Breast epithelium (tissue), 4 donors: ENCODE measurements at regions not wholly inside any gene's neighbourhood (a gene's known extent, or its start where the extent isn't known, plus 50 kb on each side); places are given as distances from the start of the nearest gene placed in this dataset.

Source experiments
- DNase-seq, 2 donors: peaks; one replicate each; pipeline ENCODE4 v3.0.0-alpha.2; 2019; ENCODE audit warnings: low spot score in 2 of 2
- H3K27ac ChIP-seq, 2 donors: fragments of 200-600 bp; sonication (generic) in 1 of 2; one replicate each; pipeline ENCODE4 v1.5.1; 2016 to 2019; ENCODE audit warnings: mild to moderate bottlenecking in 1 of 2
- H3K27me3 ChIP-seq, 2 donors: fragments of 200-600 bp; sonication (generic) in 1 of 2; one replicate each; pipeline versions ENCODE4 v1.5.1 to v1.6.0; 2017 to 2019; ENCODE audit warnings: control low read depth in 1 of 2, mild to moderate bottlenecking in 1 of 2
- H3K36me3 ChIP-seq: fragments of 200-600 bp; one replicate; pipeline ENCODE4 v1.5.1; 2019
- H3K4me1 ChIP-seq, 2 donors: fragments of 200-600 bp; sonication (generic); one replicate each; pipeline ENCODE4 v1.5.1; 2016 to 2019; ENCODE audit warnings: control low read depth in 1 of 2
- H3K4me3 ChIP-seq, 3 donors: fragments of 200-600 bp; sonication (generic); 1 replicate in 2 of 3; 2 replicates in 1 of 3; pipeline ENCODE4 v1.5.1; 2016 to 2019; ENCODE audit warnings: mild to moderate bottlenecking in 3 of 3, moderate library complexity in 2 of 3
- H3K9me3 ChIP-seq, 2 donors: fragments of 200-600 bp; sonication (generic) in 1 of 2; one replicate each; pipeline ENCODE4 v1.5.1; 2016 to 2019; ENCODE audit warnings: control low read depth in 1 of 2
- CTCF ChIP-seq, 3 donors: fragments of 450-650 bp; IDR thresholded peaks; one replicate each; pipeline ENCODE4 v1.5.1; 2016 to 2017; ENCODE audit warnings: antibody characterized with exemption in 3 of 3, mild to moderate bottlenecking in 3 of 3, moderate library complexity in 3 of 3
- POLR2A ChIP-seq: fragments of 450-650 bp; IDR thresholded peaks from one replicate; pipeline ENCODE4 v1.6.1; 2016; ENCODE audit warnings: antibody characterized with exemption, mild to moderate bottlenecking, moderate library complexity
- POLR2AphosphoS5 ChIP-seq, 3 donors: sonication (generic); formaldehyde crosslinking; IDR thresholded peaks; one replicate each; pipeline ENCODE4 v1.6.1; 2017; ENCODE audit warnings: antibody characterized with exemption in 3 of 3
- intact Hi-C: fragments of 100-400 bp; cut with DNase I; formaldehyde crosslinking; loops from one replicate; pipeline ENCODE4 v1.15.1; 2023; ENCODE audit warnings: low total_unique reads

DNA sequence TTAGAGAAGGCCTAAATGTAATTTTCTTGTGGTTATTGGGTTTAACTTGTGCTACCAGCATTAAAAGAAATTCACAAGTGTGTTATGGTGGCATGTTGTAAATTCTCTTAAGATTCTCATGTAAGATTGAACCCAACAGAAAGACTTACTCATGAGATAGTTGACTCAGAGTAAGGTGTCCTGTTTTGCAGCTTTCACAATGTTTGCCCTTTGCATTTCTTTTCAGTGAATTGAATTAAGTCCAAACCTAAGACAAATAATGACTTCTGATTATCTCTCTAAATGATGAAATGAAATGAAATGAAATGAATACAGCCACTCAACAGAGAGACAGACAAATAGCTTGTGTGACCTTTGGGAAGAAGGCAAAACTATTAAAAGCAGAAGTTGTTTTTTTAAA lies 1696.9 kb upstream of the WWC1 start:
- intact Hi-C loops: no loop called here
- H3K27ac ChIP-seq: no peak overlapping the region
- H3K36me3 ChIP-seq: no peaks in the 10 kb centered on the region
- no peak for DNase-seq
- H3K4me3 ChIP-seq: no peak overlapping the region
- no peaks in the 10 kb centered on the region for H3K9me3 ChIP-seq
- TF ChIP-seq CTCF (IDR thresholded peaks at IDR 0.05): no peak
- TF ChIP-seq POLR2A: no peak
- TF ChIP-seq POLR2AphosphoS5 (IDR thresholded peaks at IDR 0.05): no peak
- H3K4me1 ChIP-seq: no peaks in the 10 kb centered on the region
- H3K27me3 ChIP-seq: no peaks in the 10 kb centered on the region

DNA sequence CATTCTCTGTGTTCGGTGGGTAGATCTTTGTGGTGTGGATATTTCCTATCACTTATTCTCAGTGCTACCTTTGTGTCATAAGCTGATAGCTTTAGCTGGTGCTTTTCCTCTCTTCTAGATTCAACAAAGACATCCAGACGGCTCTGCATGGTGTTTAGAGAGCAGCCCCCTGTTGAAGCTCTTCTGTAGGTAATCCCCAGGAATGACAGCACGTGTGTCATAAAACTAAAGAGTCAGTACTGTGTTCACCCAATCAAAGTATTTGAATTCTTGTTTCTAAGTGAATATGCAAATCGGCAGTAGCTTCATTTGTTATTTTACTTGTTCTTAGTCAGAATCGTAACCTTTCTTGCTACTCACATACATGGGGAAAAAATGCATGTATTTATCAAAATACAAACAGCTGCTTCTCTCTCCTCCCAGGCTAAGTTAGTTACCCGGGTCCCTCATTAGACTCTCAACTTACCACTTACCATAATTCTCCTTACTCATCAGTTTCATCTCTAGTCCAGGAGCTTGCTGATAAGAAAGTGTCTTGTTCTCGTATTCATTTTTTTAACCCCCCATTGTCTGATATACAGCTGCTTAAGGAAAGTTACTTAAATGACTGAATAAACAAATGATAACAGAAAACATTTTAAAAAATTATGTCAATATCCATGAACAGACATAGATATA lies 1696.0 kb upstream of the WWC1 start:
- DNase-seq: no peak
- no peak for TF ChIP-seq POLR2AphosphoS5 (IDR thresholded peaks at IDR 0.05)
- TF ChIP-seq POLR2A: no peak
- no peak for TF ChIP-seq CTCF (IDR thresholded peaks at IDR 0.05)
- intact Hi-C loops: no loop called here
- H3K4me3 ChIP-seq: no peak overlapping the region
- no peaks in the 10 kb centered on the region for H3K36me3 ChIP-seq
- no peak overlapping the region for H3K27ac ChIP-seq
- no peaks in the 10 kb centered on the region for H3K4me1 ChIP-seq
- no peaks in the 10 kb centered on the region for H3K9me3 ChIP-seq
- no peaks in the 10 kb centered on the region for H3K27me3 ChIP-seq

- Histone ChIP-seq H3K4me1 (no peaks in the 10 kb centered on the region), H3K36me3 (no peaks in the 10 kb centered on the region)
- intact Hi-C loops: no loop called here
Observed at GRCh38 chr5:166596043-166596442, 1695.4 kb upstream of the WWC1 start.

GRCh38 chr5:166602271-166602670 lies 1689.2 kb upstream of the WWC1 start:
- intact Hi-C loops: loop anchor here (10.0 kb wide), 1 partner anchor 1413 kb away; no protein-coding TSS in a partner anchor
- H3K36me3 ChIP-seq: no peaks in the 10 kb centered on the region
- H3K4me1 ChIP-seq: no peaks in the 10 kb centered on the region
- H3K4me3 ChIP-seq: no peak overlapping the region
- peaks cover 0 to 2% of the 10 kb centered on the region in 2 donors for H3K9me3 ChIP-seq
- no peak overlapping the region for H3K27ac ChIP-seq
- no peaks in the 10 kb centered on the region for H3K27me3 ChIP-seq
- DNase-seq: no peak
- TF ChIP-seq POLR2AphosphoS5 (IDR thresholded peaks at IDR 0.05): no peak
- no peak for TF ChIP-seq POLR2A
- TF ChIP-seq CTCF (IDR thresholded peaks at IDR 0.05): no peak

More at GRCh38 chr5:166596043-166596442, 1695.4 kb upstream of the WWC1 start:
- DNase-seq: no peak
- TF ChIP-seq POLR2A (no peak), POLR2AphosphoS5 (IDR thresholded peaks at IDR 0.05) (no peak), CTCF (IDR thresholded peaks at IDR 0.05) (no peak)
- no peak overlapping the region for H3K4me3 ChIP-seq
- no peak overlapping the region for H3K27ac ChIP-seq
- no peaks in the 10 kb centered on the region for H3K27me3 ChIP-seq
- H3K9me3 ChIP-seq: no peaks in the 10 kb centered on the region

DNA sequence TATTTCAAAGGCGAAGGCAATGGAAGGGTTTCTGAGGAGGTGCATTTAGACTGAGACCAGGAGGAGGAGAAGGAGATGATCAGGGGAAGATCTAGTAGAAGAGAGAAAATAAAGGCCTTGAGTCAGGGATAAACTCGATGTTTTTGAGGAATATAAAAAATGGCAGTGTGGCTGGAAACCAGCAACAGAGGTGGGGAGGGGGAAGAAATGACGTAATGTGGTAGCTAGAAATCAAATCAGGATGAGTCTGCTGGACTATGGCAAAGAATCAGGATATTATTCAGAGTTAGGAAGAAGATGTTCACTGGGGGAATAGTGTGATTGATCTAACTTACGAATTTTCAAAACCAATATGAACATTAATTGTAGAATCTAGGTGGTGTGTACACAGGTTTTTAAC lies 1673.9 kb upstream of the WWC1 start:
- DNase-seq: no peak
- Histone ChIP-seq H3K4me1 (no peaks in the 10 kb centered on the region), H3K4me3 (no peak overlapping the region), H3K36me3 (no peaks in the 10 kb centered on the region), H3K27me3 (no peaks in the 10 kb centered on the region), H3K27ac (no peak overlapping the region), H3K9me3 (no peaks in the 10 kb centered on the region)
- intact Hi-C loops: no loop called here
- TF ChIP-seq CTCF (IDR thresholded peaks at IDR 0.05): no peak
- TF ChIP-seq POLR2A: no peak
- no peak for TF ChIP-seq POLR2AphosphoS5 (IDR thresholded peaks at IDR 0.05)
